Progenitor cell of endocrine pancreas (in vitro differentiated cells): ENCODE measurements at regions not wholly inside any gene's neighbourhood (a gene's known extent, or its start where the extent isn't known, plus 50 kb on each side); places are given as distances from the start of the nearest gene placed in this dataset.

Experiments
- DNase-seq: peaks from one replicate; pipeline ENCODE4 v3.0.0; 2021; ENCODE audit warnings: low spot score; ENCODE audit not compliant: unreplicated experiment
- H3K27ac Mint-ChIP-seq: 2 replicates; pipeline ENCODE4 v1.8.0; 2021; ENCODE audit warnings: mild to moderate bottlenecking, moderate library complexity, mixed read lengths
- H3K27me3 Mint-ChIP-seq: 2 replicates; pipeline ENCODE4 v1.8.0; 2021; ENCODE audit warnings: mixed read lengths
- H3K36me3 Mint-ChIP-seq: 2 replicates; pipeline ENCODE4 v1.8.0; 2022; ENCODE audit warnings: mixed read lengths; ENCODE audit not compliant: insufficient read depth
- H3K4me1 Mint-ChIP-seq: 2 replicates; pipeline ENCODE4 v1.8.0; 2021; ENCODE audit warnings: low read depth, mixed read lengths
- H3K4me3 Mint-ChIP-seq: 2 replicates; pipeline ENCODE4 v1.8.0; 2021; ENCODE audit warnings: low read depth, mild to moderate bottlenecking, moderate library complexity, mixed read lengths
- H3K9me3 Mint-ChIP-seq: 2 replicates; pipeline ENCODE4 v1.8.0; 2021; ENCODE audit warnings: low read depth, mixed read lengths
- TF ChIP-seq, protein P1 (sequence below): fragments of 200-600 bp; sonication (generic); IDR thresholded peaks from one replicate; pipeline ENCODE4 v1.5.0; 2021; ENCODE audit warnings: antibody characterized with exemption, mild to moderate bottlenecking; ENCODE audit not compliant: unreplicated experiment

DNA sequence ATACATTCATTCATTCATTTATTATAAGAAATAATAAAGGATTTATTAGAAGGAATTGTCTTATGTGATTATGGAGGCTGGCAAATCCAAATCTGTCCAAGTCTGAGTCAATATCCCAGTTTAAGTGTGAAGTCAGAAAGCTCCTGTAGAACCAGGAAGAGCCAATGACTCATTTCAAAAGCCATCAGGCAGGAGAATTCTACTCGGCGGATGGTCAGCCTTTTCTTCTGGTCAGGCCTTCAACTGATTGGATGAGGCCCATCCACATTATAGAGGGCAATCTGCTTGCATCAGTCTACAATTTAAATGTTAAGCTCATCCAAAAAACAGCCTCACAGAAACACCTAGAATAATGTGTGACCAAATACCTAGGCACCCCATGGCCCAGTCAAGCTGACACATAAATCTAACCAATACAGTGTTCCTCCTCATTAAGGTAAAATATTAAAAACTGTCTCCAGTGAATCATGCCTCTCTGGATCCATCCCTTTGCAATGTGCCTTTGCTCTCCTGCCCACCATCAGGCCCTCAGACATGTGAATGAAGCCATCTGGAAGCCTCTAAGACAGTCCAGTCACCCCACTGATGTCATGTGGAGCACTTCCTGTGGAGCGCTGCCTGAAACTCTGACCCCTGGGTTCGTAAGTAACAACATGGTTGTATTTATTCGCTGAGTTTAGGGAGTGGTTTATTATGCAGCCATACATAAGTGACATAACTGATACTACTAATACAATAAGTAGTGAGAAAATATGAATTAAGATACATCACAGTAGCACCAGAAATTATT lies 69.2 kb upstream of the WSB1 start:
- Mint-ChIP-seq H3K36me3 (no peaks in the 10 kb centered on the region), H3K9me3 (peaks cover 3% of the 10 kb centered on the region)

DNA sequence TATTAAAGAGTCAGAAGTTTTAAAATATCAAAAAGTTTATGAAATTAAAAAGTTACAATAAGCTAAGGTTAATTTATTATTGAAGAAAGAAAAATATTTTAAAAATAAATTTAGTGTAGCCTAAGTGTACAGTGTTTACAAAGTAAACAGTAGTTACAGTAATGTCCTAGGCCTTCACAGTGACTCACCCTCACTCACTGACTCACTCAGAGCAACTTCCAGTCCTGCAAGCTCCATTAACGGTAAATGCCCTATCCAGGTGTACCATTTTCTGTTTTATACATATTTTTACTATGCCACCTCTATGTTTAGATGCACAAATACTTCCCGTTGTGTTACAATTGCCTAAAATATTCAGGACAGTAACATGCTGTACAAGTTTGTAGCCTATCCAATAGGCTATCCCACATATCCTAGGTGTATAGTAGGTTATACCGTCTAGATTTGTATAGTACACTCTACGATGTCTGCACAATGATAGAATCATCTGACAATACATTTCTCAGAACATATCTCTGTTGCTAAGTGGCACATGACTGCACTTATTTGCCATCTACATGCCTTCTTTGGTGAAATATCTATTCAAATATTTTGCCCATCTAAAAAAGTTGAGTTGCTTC lies 67.2 kb upstream of the WSB1 start:
- no peaks in the 10 kb centered on the region for H3K27me3 Mint-ChIP-seq
- no peaks in the 10 kb centered on the region for H3K36me3 Mint-ChIP-seq
- no peak overlapping the region for H3K27ac Mint-ChIP-seq
- H3K4me3 Mint-ChIP-seq = no peak overlapping the region
- no peaks in the 10 kb centered on the region for H3K4me1 Mint-ChIP-seq
- TF ChIP-seq, protein P1, sequence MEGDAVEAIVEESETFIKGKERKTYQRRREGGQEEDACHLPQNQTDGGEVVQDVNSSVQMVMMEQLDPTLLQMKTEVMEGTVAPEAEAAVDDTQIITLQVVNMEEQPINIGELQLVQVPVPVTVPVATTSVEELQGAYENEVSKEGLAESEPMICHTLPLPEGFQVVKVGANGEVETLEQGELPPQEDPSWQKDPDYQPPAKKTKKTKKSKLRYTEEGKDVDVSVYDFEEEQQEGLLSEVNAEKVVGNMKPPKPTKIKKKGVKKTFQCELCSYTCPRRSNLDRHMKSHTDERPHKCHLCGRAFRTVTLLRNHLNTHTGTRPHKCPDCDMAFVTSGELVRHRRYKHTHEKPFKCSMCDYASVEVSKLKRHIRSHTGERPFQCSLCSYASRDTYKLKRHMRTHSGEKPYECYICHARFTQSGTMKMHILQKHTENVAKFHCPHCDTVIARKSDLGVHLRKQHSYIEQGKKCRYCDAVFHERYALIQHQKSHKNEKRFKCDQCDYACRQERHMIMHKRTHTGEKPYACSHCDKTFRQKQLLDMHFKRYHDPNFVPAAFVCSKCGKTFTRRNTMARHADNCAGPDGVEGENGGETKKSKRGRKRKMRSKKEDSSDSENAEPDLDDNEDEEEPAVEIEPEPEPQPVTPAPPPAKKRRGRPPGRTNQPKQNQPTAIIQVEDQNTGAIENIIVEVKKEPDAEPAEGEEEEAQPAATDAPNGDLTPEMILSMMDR = no peak
- DNase-seq = no peak
- peaks cover 3% of the 10 kb centered on the region for H3K9me3 Mint-ChIP-seq

More for the DNA sequence above, 69.2 kb upstream of the WSB1 start:
- Mint-ChIP-seq H3K27me3 (no peaks in the 10 kb centered on the region), H3K4me3 (no peak overlapping the region), H3K27ac (no peak overlapping the region), H3K4me1 (no peaks in the 10 kb centered on the region)
- no peak for DNase-seq
- TF ChIP-seq, protein P1 = no peak

DNA sequence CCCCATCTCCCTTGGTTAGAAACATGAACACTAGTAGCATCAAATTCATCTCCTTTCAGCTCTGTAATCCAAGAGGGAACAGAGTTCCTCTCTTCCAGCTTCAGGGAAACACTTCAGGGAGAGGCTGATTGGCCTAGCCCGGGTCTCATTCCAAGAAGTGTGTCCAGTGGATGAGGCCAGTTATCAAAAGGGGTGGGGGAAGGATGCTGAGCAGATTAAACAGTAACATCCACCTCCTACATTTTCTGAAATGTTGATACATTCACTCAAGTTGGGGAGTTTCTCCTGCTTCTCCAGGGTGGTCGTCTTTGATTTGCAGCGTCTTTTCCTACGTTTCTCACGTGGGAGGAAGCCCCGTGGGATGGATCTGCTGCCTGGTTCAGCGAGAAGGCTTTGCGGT lies 62.9 kb upstream of the WSB1 start:
- TF ChIP-seq, protein P1 = no peak
- Mint-ChIP-seq H3K9me3 (no peaks in the 10 kb centered on the region), H3K4me3 (no peak overlapping the region), H3K27ac (no peak overlapping the region), H3K36me3 (no peaks in the 10 kb centered on the region), H3K27me3 (peaks cover 9% of the 10 kb centered on the region), H3K4me1 (no peaks in the 10 kb centered on the region)
- no peak for DNase-seq

DNA sequence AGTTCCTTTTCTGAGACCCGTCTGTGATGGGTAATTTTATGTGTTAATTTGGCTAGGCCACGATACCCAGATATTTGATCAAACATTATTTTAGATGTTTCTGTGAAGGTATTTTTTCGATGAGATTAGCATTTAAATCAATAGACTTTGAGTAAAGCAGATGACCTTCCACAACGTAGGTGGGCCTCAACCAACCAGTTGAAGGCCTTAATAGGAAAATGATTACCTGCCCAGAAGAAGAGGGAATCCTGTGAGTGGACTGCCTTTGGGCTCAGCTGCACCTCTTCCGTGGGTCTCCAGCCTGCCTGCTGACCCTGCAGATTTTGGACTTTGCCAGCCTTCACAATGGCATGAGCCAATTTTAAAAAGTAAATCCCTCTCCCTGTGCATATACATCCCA lies 61.6 kb upstream of the WSB1 start:
- no peak overlapping the region for H3K4me3 Mint-ChIP-seq
- H3K9me3 Mint-ChIP-seq = no peaks in the 10 kb centered on the region
- no peak overlapping the region for H3K27ac Mint-ChIP-seq
- H3K27me3 Mint-ChIP-seq = peaks cover 9% of the 10 kb centered on the region
- TF ChIP-seq, protein P1 = no peak
- no peak for DNase-seq
- H3K4me1 Mint-ChIP-seq = peaks cover 2% of the 10 kb centered on the region
- H3K36me3 Mint-ChIP-seq = no peaks in the 10 kb centered on the region

DNA sequence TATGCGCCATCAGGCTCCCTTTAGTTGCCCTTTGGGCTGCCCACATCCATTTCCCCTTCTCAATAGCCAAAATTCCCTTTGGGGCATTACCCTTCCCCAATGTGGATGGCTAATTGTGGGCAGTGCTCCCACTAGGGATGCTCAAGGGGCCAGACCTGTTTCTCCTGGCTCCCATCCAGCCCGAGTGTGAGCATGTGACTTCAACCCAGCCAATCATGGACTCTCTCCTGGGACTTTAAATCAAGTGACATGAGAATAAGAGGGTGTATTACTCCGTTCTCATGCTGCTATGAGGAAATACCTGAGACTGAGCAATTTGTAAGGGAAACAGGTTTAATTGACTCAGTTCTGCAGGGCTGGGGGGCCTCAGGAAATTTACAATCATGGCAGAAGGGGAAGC lies 60.9 kb upstream of the WSB1 start:
- peaks cover 2% of the 10 kb centered on the region for H3K4me1 Mint-ChIP-seq
- H3K27ac Mint-ChIP-seq = no peak overlapping the region
- TF ChIP-seq, protein P1 = no peak
- H3K36me3 Mint-ChIP-seq = no peaks in the 10 kb centered on the region
- no peak for DNase-seq
- H3K27me3 Mint-ChIP-seq = peaks cover 9% of the 10 kb centered on the region
- no peak overlapping the region for H3K4me3 Mint-ChIP-seq
- H3K9me3 Mint-ChIP-seq = no peaks in the 10 kb centered on the region
